Esophagus squamous epithelium (tissue), 5 donors: ENCODE measurements at regions not wholly inside any gene's neighbourhood (a gene's known extent, or its start where the extent isn't known, plus 50 kb on each side); places are given as distances from the start of the nearest gene placed in this dataset.
"Not testable (repeated sequence)": the region's sequence is repeated elsewhere in the genome, so short reads cannot be mapped to it uniquely, and the experiment has no call there.

Experiments used
- DNase-seq: peaks from one replicate; lab custom pipeline; 2025; lab: John Stamatoyannopoulos, UW
- H3K27ac ChIP-seq, 4 donors: fragments of 200-600 bp; sonication (generic); one replicate each; pipeline ENCODE4 v1.5.1; 2016 to 2019; ENCODE audit warnings: mild to moderate bottlenecking in 1 of 4
- H3K27me3 ChIP-seq, 4 donors: fragments of 200-600 bp; sonication (generic); 1 replicate in 3 of 4; 2 replicates in 1 of 4; pipeline versions ENCODE4 v1.5.1 to v1.6.0; 2017 to 2021; ENCODE audit warnings: antibody characterized with exemption in 1 of 4
- H3K36me3 ChIP-seq, 3 donors: fragments of 200-600 bp; sonication (generic); one replicate each; pipeline ENCODE4 v1.5.1; 2016 to 2019
- H3K4me1 ChIP-seq, 3 donors: fragments of 200-600 bp; sonication (generic); one replicate each; pipeline ENCODE4 v1.5.1; 2017 to 2019
- H3K4me3 ChIP-seq, 4 donors: fragments of 200-600 bp; sonication (generic); 1 replicate in 3 of 4; 2 replicates in 1 of 4; pipeline ENCODE4 v1.5.1; 2016 to 2019; ENCODE audit warnings: mild to moderate bottlenecking in 2 of 4, moderate library complexity in 1 of 4
- H3K9me3 ChIP-seq, 3 donors: fragments of 200-600 bp; sonication (generic); one replicate each; pipeline ENCODE4 v1.5.1; 2016 to 2019
- POLR2A ChIP-seq, 4 donors: fragments of 450-650 bp; IDR thresholded peaks; one replicate each; pipeline ENCODE4 v1.6.1; 2017; ENCODE audit warnings: antibody characterized with exemption in 4 of 4, mild to moderate bottlenecking in 4 of 4, moderate library complexity in 3 of 4
- WGBS, 2 donors: methylation state at CpG; one replicate each; pipeline ENCODE4 v1.1.5; 2018; 5-methylcytosine and 5-hydroxymethylcytosine counted together
- intact Hi-C: fragments of 100-400 bp; cut with DNase I; formaldehyde crosslinking; loops from one replicate; pipeline ENCODE4 v1.15.0; 2022
- TF ChIP-seq, protein P1 (sequence below), 6 experiments: fragments of 450-650 bp in 4 of 6; fragments of 200-600 bp in 2 of 6; sonication (generic) in 2 of 6; IDR thresholded peaks; one replicate each; pipeline ENCODE4 v1.5.1; 2016 to 2019; ENCODE audit warnings: antibody characterized with exemption in 6 of 6, mild to moderate bottlenecking in 4 of 6, moderate library complexity in 4 of 6
- donor health status: DM: yes; HTN: yes; CAD: no.

- H3K4me1 ChIP-seq = no peaks in the 10 kb centered on the region
- intact Hi-C loops = no loop called here
- WGBS, 2 donors = 31 to 35% methylated on average over 3 to 4 of the region's 4 CpGs
- H3K9me3 ChIP-seq = no peaks in the 10 kb centered on the region
- no peak for TF ChIP-seq POLR2A (IDR thresholded peaks at IDR 0.05)
- TF ChIP-seq, protein P1, sequence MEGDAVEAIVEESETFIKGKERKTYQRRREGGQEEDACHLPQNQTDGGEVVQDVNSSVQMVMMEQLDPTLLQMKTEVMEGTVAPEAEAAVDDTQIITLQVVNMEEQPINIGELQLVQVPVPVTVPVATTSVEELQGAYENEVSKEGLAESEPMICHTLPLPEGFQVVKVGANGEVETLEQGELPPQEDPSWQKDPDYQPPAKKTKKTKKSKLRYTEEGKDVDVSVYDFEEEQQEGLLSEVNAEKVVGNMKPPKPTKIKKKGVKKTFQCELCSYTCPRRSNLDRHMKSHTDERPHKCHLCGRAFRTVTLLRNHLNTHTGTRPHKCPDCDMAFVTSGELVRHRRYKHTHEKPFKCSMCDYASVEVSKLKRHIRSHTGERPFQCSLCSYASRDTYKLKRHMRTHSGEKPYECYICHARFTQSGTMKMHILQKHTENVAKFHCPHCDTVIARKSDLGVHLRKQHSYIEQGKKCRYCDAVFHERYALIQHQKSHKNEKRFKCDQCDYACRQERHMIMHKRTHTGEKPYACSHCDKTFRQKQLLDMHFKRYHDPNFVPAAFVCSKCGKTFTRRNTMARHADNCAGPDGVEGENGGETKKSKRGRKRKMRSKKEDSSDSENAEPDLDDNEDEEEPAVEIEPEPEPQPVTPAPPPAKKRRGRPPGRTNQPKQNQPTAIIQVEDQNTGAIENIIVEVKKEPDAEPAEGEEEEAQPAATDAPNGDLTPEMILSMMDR (IDR thresholded peaks at IDR 0.05) = no peak
- DNase-seq = no peak
- no peaks in the 10 kb centered on the region for H3K27me3 ChIP-seq
- H3K4me3 ChIP-seq = no peak overlapping the region
- no peaks in the 10 kb centered on the region for H3K36me3 ChIP-seq
- H3K27ac ChIP-seq = no peak overlapping the region
Measured at GRCh38 chrX:121389976-121390714, 342.7 kb downstream of the GLUD2 start.

- TF ChIP-seq, protein P1 (IDR thresholded peaks at IDR 0.05) = no peak
- no peak for TF ChIP-seq POLR2A (IDR thresholded peaks at IDR 0.05)
- Histone ChIP-seq H3K36me3 (no peaks in the 10 kb centered on the region), H3K9me3 (no peaks in the 10 kb centered on the region), H3K27me3 (no peaks in the 10 kb centered on the region), H3K4me3 (no peak overlapping the region), H3K27ac (no peak overlapping the region), H3K4me1 (no peaks in the 10 kb centered on the region)
- DNase-seq = no peak
- intact Hi-C loops = no loop called here
- 36 to 50% methylated on average over 4 of the region's 4 CpGs for WGBS, 2 donors
Measured at GRCh38 chrX:121405826-121406225, 358.4 kb downstream of the GLUD2 start.

DNA sequence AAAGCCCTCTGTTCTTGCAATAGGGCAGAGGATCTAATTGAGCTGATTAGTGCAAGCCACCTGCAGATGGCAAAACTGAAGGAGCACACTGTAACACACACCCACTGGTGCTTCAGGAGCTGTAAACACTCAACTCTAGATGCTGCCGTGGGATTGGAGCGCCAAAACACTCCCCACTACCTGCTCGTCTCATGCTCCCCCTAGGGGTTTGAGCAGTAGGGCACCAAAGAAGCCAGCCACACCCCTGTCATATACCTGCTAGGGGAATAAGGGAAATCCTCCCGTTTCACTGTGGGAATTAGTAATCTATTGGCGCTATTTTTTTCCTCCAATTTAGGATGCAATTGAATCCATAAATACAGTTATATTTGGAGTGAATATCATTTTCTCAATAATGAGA is 360.2 kb downstream of the GLUD2 start:
- Histone ChIP-seq H3K4me1 (no peaks in the 10 kb centered on the region), H3K27ac (no peak overlapping the region), H3K4me3 (no peak overlapping the region), H3K36me3 (no peaks in the 10 kb centered on the region), H3K9me3 (no peaks in the 10 kb centered on the region), H3K27me3 (no peaks in the 10 kb centered on the region)
- no peak for DNase-seq
- 64 to 78% methylated on average over 3 to 5 of the region's 5 CpGs for WGBS, 2 donors
- TF ChIP-seq, protein P1 (IDR thresholded peaks at IDR 0.05) = no peak
- TF ChIP-seq POLR2A (IDR thresholded peaks at IDR 0.05) = no peak
- intact Hi-C loops = no loop called here

- H3K36me3 ChIP-seq, H3K27ac ChIP-seq, intact Hi-C loops, H3K4me1 ChIP-seq, H3K27me3 ChIP-seq, H3K9me3 ChIP-seq, DNase-seq, H3K4me3 ChIP-seq: not testable (repeated sequence)
- WGBS, 2 donors = 81% methylated on average over 3 of the region's 27 CpGs; no CpG with 5 or more reads in 1 of the 2 donors
Measured at GRCh38 chrX:121431514-121431913, 384.1 kb downstream of the GLUD2 start.

DNA sequence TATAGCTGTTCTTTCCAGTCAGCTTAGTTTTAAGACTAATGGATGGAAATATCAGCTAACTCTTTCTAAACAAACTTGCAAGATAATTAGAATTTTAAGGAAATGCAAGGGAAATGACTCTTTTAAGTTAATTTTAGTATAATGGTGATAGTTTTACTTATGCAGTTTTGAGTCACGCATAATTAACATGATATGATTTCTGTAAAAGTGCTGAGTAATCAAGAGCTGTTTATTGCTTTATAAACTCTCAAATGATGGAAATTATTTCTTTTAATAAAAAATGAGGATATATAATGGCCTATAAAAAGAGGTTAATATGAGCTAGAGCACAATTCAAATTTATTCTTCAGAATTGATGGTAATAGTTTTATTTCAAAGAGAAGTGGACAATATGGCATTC is 385.9 kb downstream of the GLUD2 start:
- no peaks in the 10 kb centered on the region for H3K27me3 ChIP-seq
- no peak for DNase-seq
- no peak overlapping the region for H3K4me3 ChIP-seq
- 92 to 93% methylated on average over 1 of the region's 1 CpG for WGBS, 2 donors
- intact Hi-C loops = no loop called here
- no peak overlapping the region for H3K27ac ChIP-seq
- TF ChIP-seq POLR2A (IDR thresholded peaks at IDR 0.05) = no peak
- TF ChIP-seq, protein P1 (IDR thresholded peaks at IDR 0.05) = no peak
- H3K36me3 ChIP-seq = no peaks in the 10 kb centered on the region
- H3K4me1 ChIP-seq = no peaks in the 10 kb centered on the region
- no peaks in the 10 kb centered on the region for H3K9me3 ChIP-seq

- intact Hi-C loops, DNase-seq: not testable (repeated sequence)
Measured at GRCh38 chrX:121437666-121438065, 390.3 kb downstream of the GLUD2 start.

More at GRCh38 chrX:121437666-121438065, 390.3 kb downstream of the GLUD2 start:
- not testable (repeated sequence) for H3K9me3 ChIP-seq, H3K4me1 ChIP-seq, H3K4me3 ChIP-seq, H3K27me3 ChIP-seq, H3K36me3 ChIP-seq, H3K27ac ChIP-seq
- WGBS, 2 donors = 94% methylated on average over 23 of the region's 23 CpGs; no CpG with 5 or more reads in 1 of the 2 donors
